ENCODE measurements at regions not wholly inside any gene's neighbourhood (a gene's known extent, or its start where the extent isn't known, plus 50 kb on each side); places are given as distances from the start of the nearest gene placed in this dataset.

DNA sequence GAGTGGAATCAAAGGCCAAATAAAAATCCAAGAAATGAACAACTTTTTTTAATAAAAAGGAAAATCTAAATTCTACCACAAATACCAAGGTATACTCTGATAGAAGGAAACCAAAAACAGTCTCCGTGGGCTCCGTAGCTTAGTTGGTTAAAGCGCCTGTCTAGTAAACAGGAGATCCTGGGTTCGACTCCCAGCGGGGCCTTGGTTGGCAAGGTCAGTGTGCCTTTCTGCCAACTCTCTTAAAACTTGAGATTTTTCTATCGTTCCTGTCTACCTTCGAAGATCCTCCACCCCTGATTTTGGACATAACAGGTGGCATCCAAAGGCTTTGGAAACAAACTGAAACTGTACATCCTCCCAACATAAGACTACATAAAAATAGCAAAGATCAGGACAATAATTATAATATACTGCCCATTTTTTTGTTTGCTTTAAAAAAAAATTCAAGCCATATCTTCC, 197.9 kb downstream of the TRIM27 start:
- TF ChIP-seq, protein P1, sequence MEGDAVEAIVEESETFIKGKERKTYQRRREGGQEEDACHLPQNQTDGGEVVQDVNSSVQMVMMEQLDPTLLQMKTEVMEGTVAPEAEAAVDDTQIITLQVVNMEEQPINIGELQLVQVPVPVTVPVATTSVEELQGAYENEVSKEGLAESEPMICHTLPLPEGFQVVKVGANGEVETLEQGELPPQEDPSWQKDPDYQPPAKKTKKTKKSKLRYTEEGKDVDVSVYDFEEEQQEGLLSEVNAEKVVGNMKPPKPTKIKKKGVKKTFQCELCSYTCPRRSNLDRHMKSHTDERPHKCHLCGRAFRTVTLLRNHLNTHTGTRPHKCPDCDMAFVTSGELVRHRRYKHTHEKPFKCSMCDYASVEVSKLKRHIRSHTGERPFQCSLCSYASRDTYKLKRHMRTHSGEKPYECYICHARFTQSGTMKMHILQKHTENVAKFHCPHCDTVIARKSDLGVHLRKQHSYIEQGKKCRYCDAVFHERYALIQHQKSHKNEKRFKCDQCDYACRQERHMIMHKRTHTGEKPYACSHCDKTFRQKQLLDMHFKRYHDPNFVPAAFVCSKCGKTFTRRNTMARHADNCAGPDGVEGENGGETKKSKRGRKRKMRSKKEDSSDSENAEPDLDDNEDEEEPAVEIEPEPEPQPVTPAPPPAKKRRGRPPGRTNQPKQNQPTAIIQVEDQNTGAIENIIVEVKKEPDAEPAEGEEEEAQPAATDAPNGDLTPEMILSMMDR (IDR thresholded peaks at IDR 0.05; ENCODE audit: poor library complexity, severe bottlenecking) = no peak
- TF ChIP-seq, protein P2, sequence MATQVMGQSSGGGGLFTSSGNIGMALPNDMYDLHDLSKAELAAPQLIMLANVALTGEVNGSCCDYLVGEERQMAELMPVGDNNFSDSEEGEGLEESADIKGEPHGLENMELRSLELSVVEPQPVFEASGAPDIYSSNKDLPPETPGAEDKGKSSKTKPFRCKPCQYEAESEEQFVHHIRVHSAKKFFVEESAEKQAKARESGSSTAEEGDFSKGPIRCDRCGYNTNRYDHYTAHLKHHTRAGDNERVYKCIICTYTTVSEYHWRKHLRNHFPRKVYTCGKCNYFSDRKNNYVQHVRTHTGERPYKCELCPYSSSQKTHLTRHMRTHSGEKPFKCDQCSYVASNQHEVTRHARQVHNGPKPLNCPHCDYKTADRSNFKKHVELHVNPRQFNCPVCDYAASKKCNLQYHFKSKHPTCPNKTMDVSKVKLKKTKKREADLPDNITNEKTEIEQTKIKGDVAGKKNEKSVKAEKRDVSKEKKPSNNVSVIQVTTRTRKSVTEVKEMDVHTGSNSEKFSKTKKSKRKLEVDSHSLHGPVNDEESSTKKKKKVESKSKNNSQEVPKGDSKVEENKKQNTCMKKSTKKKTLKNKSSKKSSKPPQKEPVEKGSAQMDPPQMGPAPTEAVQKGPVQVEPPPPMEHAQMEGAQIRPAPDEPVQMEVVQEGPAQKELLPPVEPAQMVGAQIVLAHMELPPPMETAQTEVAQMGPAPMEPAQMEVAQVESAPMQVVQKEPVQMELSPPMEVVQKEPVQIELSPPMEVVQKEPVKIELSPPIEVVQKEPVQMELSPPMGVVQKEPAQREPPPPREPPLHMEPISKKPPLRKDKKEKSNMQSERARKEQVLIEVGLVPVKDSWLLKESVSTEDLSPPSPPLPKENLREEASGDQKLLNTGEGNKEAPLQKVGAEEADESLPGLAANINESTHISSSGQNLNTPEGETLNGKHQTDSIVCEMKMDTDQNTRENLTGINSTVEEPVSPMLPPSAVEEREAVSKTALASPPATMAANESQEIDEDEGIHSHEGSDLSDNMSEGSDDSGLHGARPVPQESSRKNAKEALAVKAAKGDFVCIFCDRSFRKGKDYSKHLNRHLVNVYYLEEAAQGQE (IDR thresholded peaks at IDR 0.05; ENCODE audit: borderline replicate concordance) = no peak
- no peak for TF ChIP-seq RAD21 (conservative IDR thresholded peaks at IDR 0.05)
- TF ChIP-seq MXI1 (conservative IDR thresholded peaks at IDR 0.05; ENCODE audit: poor library complexity, severe bottlenecking) = no peak

Data from neural cell (in vitro differentiated cells).